Tibial artery (tissue), 4 donors: ENCODE measurements at regions not wholly inside any gene's neighbourhood (a gene's known extent, or its start where the extent isn't known, plus 50 kb on each side); places are given as distances from the start of the nearest gene placed in this dataset.

Source experiments
- DNase-seq, 2 donors: peaks; one replicate each; pipeline ENCODE4 v3.0.0-alpha.2; 2019
- H3K27ac ChIP-seq, 2 donors: fragments of 200-600 bp; sonication (generic) in 1 of 2; 1 replicate in 1 of 2; 2 replicates in 1 of 2; pipeline ENCODE4 v1.5.1; 2018 to 2019; ENCODE audit warnings: mild to moderate bottlenecking in 1 of 2
- H3K27me3 ChIP-seq, 2 donors: fragments of 200-600 bp; sonication (generic) in 1 of 2; one replicate each; pipeline versions ENCODE4 v1.5.1 to v1.6.0; 2016 to 2019
- H3K36me3 ChIP-seq, 3 donors: fragments of 200-600 bp; sonication (generic) in 2 of 3; one replicate each; pipeline ENCODE4 v1.5.1; 2016 to 2019; ENCODE audit warnings: mild to moderate bottlenecking in 2 of 3
- H3K4me1 ChIP-seq, 4 donors: fragments of 200-600 bp; sonication (generic) in 2 of 4; 1 replicate in 3 of 4; 2 replicates in 1 of 4; pipeline ENCODE4 v1.5.1; 2016 to 2019
- H3K4me3 ChIP-seq, 2 donors: fragments of 200-600 bp; sonication (generic) in 1 of 2; 1 replicate in 1 of 2; 2 replicates in 1 of 2; pipeline ENCODE4 v1.5.1; 2018 to 2019; ENCODE audit warnings: mild to moderate bottlenecking in 2 of 2
- H3K9me3 ChIP-seq, 3 donors: fragments of 200-600 bp; sonication (generic) in 1 of 3; one replicate each; pipeline ENCODE4 v1.5.1; 2016 to 2019
- CTCF ChIP-seq, 2 experiments: fragments of 200-600 bp in 1 of 2; fragments of 450-650 bp in 1 of 2; IDR thresholded peaks; one replicate each; pipeline ENCODE4 v1.5.1; 2017 to 2019; ENCODE audit warnings: antibody characterized with exemption in 2 of 2, mild to moderate bottlenecking in 1 of 2, moderate library complexity in 1 of 2
- intact Hi-C: fragments of 100-400 bp; cut with DNase I; formaldehyde crosslinking; loops from one replicate; pipeline ENCODE4 v1.15.0; 2023; ENCODE audit warnings: low total_unique reads

DNA sequence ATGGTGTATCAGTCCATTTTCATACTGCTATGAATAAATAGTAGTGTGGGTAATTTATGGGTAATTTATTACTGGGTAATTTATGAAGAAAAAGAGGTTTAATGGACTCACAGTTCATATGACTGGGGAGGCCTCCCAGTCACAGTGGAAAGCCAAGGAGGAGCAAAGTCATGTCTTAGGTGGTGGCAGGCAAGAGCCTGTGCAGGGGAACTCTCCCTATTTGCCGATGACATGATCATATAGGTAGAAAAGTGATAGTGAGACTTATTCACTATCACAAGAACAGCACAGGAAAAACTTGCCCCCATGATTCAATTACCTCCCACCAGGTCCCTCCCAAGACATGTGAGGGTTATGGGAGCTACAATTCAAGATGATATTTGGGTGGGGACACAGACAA lies 1137.7 kb downstream of the UQCRFS1 start:
- no peaks in the 10 kb centered on the region for H3K27me3 ChIP-seq
- DNase-seq, result no peak
- no peaks in the 10 kb centered on the region for H3K9me3 ChIP-seq
- intact Hi-C loops, result no loop called here
- H3K36me3 ChIP-seq, result no peaks in the 10 kb centered on the region
- TF ChIP-seq CTCF (IDR thresholded peaks at IDR 0.05), result no peak
- no peak overlapping the region for H3K27ac ChIP-seq
- H3K4me1 ChIP-seq, result no peaks in the 10 kb centered on the region
- H3K4me3 ChIP-seq, result no peak overlapping the region

DNA sequence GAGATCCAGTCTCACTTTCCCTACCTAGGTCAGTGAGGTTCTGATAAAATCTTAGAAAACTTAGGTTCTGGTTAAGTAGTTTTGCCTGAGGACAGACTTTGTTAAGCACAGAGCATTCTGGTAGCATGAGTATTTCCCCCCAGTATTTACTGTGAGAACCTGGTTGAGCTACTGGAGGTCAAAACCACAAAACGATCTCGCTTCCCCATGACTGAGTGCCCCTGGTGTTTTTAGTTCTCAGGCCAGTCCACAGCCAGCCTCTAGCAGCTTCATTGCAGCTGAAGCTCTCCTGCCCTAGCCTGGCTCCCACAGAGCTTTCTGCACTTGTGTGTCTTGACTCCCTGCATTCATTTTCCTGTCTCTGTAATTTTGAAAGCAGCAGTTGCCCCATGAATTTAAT lies 1138.2 kb downstream of the UQCRFS1 start:
- H3K4me3 ChIP-seq, result no peak overlapping the region
- no peaks in the 10 kb centered on the region for H3K4me1 ChIP-seq
- no peak for TF ChIP-seq CTCF (IDR thresholded peaks at IDR 0.05)
- no peak overlapping the region for H3K27ac ChIP-seq
- no peak for DNase-seq
- H3K36me3 ChIP-seq, result no peaks in the 10 kb centered on the region
- no peaks in the 10 kb centered on the region for H3K27me3 ChIP-seq
- H3K9me3 ChIP-seq, result no peaks in the 10 kb centered on the region
- intact Hi-C loops, result no loop called here

GRCh38 chr19:28067882-28068281 lies 1145.1 kb downstream of the UQCRFS1 start:
- H3K27ac ChIP-seq, result no peak overlapping the region
- H3K36me3 ChIP-seq, result no peaks in the 10 kb centered on the region
- intact Hi-C loops, result no loop called here
- H3K4me3 ChIP-seq, result no peak overlapping the region
- DNase-seq, result no peak
- no peaks in the 10 kb centered on the region for H3K9me3 ChIP-seq
- no peaks in the 10 kb centered on the region for H3K4me1 ChIP-seq
- no peaks in the 10 kb centered on the region for H3K27me3 ChIP-seq
- no peak for TF ChIP-seq CTCF (IDR thresholded peaks at IDR 0.05)

GRCh38 chr19:28066988-28067387 lies 1146.0 kb downstream of the UQCRFS1 start:
- no peak overlapping the region for H3K4me3 ChIP-seq
- no peaks in the 10 kb centered on the region for H3K9me3 ChIP-seq
- intact Hi-C loops, result no loop called here
- H3K27ac ChIP-seq, result no peak overlapping the region
- no peak for DNase-seq
- H3K36me3 ChIP-seq, result no peaks in the 10 kb centered on the region
- TF ChIP-seq CTCF (IDR thresholded peaks at IDR 0.05), result no peak
- H3K27me3 ChIP-seq, result no peaks in the 10 kb centered on the region
- H3K4me1 ChIP-seq, result no peaks in the 10 kb centered on the region

- Histone ChIP-seq H3K4me1 (no peaks in the 10 kb centered on the region), H3K36me3 (no peaks in the 10 kb centered on the region), H3K27ac (no peak overlapping the region), H3K27me3 (no peaks in the 10 kb centered on the region), H3K9me3 (no peaks in the 10 kb centered on the region), H3K4me3 (no peak overlapping the region)
- DNase-seq, result no peak
- intact Hi-C loops, result no loop called here
- no peak for TF ChIP-seq CTCF (IDR thresholded peaks at IDR 0.05)
Observed at GRCh38 chr19:28066161-28066560, 1146.8 kb downstream of the UQCRFS1 start.

DNA sequence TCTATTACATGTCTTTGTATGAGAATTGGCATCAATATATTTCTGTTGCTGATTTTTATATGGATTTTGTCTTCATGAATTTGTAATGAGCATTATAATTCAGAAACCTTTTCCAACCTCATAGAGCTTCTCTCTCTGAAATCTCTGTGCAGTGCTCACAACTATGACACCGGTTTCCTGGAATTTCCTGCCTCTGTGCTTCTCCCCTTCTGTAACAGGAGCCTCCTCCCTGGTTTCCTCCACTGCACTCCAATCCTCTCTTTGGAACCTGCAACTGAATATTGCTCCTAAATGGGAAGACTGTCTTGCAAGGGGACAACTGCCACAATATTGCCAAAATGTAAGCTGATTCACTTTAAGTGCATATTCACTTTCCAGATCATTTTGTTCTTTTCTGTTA lies 1147.9 kb downstream of the UQCRFS1 start:
- intact Hi-C loops, result no loop called here
- H3K27me3 ChIP-seq, result no peaks in the 10 kb centered on the region

More for the DNA sequence above, 1147.9 kb downstream of the UQCRFS1 start:
- TF ChIP-seq CTCF (IDR thresholded peaks at IDR 0.05), result no peak
- Histone ChIP-seq H3K9me3 (no peaks in the 10 kb centered on the region), H3K27ac (no peak overlapping the region), H3K36me3 (no peaks in the 10 kb centered on the region), H3K4me3 (no peak overlapping the region), H3K4me1 (no peaks in the 10 kb centered on the region)
- DNase-seq, result no peak
